Stimulated activated naive CD4-positive, alpha-beta T cell (primary cell): ENCODE measurements at regions not wholly inside any gene's neighbourhood (a gene's known extent, or its start where the extent isn't known, plus 50 kb on each side); places are given as distances from the start of the nearest gene placed in this dataset.
"Not testable (repeated sequence)": the region's sequence is repeated elsewhere in the genome, so short reads cannot be mapped to it uniquely, and the experiment has no call there.

Experiments used
- DNase-seq, 6 experiments: peaks; one replicate each; lab custom pipeline; 2025; lab: John Stamatoyannopoulos, UW

GRCh38 chr20:57786304-57786932 lies 76.6 kb upstream of the PMEPA1 start:
- DNase-seq, result no peak

- DNase-seq, result no peak
Observed at GRCh38 chr20:57785720-57786119, 75.9 kb upstream of the PMEPA1 start.

GRCh38 chr20:57785061-57785460 lies 75.2 kb upstream of the PMEPA1 start:
- DNase-seq, result no peak

GRCh38 chr20:57783956-57784837 lies 74.4 kb upstream of the PMEPA1 start:
- no peak for DNase-seq

GRCh38 chr20:57783196-57783595 lies 73.4 kb upstream of the PMEPA1 start:
- DNase-seq, result no peak

GRCh38 chr20:57782631-57783041 lies 72.8 kb upstream of the PMEPA1 start:
- no peak for DNase-seq

- no peak for DNase-seq
Observed at GRCh38 chr20:57781901-57782300, 72.1 kb upstream of the PMEPA1 start.

- no peak for DNase-seq
Observed at GRCh38 chr20:57780906-57781305, 71.1 kb upstream of the PMEPA1 start.

GRCh38 chr20:57780398-57780797 lies 70.6 kb upstream of the PMEPA1 start:
- no peak for DNase-seq

GRCh38 chr20:57779401-57780003 lies 69.7 kb upstream of the PMEPA1 start:
- DNase-seq, result no peak

GRCh38 chr20:57777911-57778310 lies 68.1 kb upstream of the PMEPA1 start:
- no peak for DNase-seq

GRCh38 chr20:57774951-57775350 lies 65.1 kb upstream of the PMEPA1 start:
- no peak for DNase-seq

- no peak for DNase-seq
Observed at GRCh38 chr20:57774111-57774880, 64.5 kb upstream of the PMEPA1 start.

GRCh38 chr20:57773059-57773815 lies 63.4 kb upstream of the PMEPA1 start:
- no peak for DNase-seq

GRCh38 chr20:57772349-57772964 lies 62.6 kb upstream of the PMEPA1 start:
- DNase-seq, result peak in 2 of 6 experiments; percentile 2 to 3

- DNase-seq, result no peak
Observed at GRCh38 chr20:57770852-57771720, 61.3 kb upstream of the PMEPA1 start.

- not testable (repeated sequence) for DNase-seq
Observed at GRCh38 chr20:57770401-57770800, 60.6 kb upstream of the PMEPA1 start.

GRCh38 chr20:57769756-57770155 lies 59.9 kb upstream of the PMEPA1 start:
- DNase-seq, result no peak

- DNase-seq, result no peak
Observed at GRCh38 chr20:57768519-57768918, 58.7 kb upstream of the PMEPA1 start.

GRCh38 chr20:57767441-57767840 lies 57.6 kb upstream of the PMEPA1 start:
- DNase-seq, result no peak
